ENCODE measurements at regions not wholly inside any gene's neighbourhood (a gene's known extent, or its start where the extent isn't known, plus 50 kb on each side); places are given as distances from the start of the nearest gene placed in this dataset.
A peak's percentile ranks its signal among the peaks of the same experiment; 100 is the strongest.

- Histone ChIP-seq H3K36me3 (ENCODE audit: insufficient read depth) (no peaks in the 10 kb centered on the region), H3K9ac (peak overlapping the region; percentile 43; the same call in 1 of the 2 replicates), H3K27ac (no peak overlapping the region), H3K4me3 (IDR thresholded peaks at IDR 0.05; ENCODE audit: insufficient read depth, low read depth, low read length) (no peak overlapping the region), H4K20me1 (ENCODE audit: insufficient read depth) (no peaks in the 10 kb centered on the region), H3K79me2 (ENCODE audit: insufficient read depth, low read depth) (no peaks in the 10 kb centered on the region), H2AFZ (ENCODE audit: low read depth) (peak overlapping the region; percentile 55; the same call in 1 of the 2 replicates), H3K27me3 (ENCODE audit: insufficient read depth, low read depth) (no peaks in the 10 kb centered on the region), H3K4me2 (peak overlapping the region; percentile 37), H3K4me1 (ENCODE audit: low read depth, poor library complexity, severe bottlenecking) (no peaks in the 10 kb centered on the region)
- no peak for TF ChIP-seq CTCF (conservative IDR thresholded peaks at IDR 0.05; ENCODE audit: low read depth, low read length)
Observed at GRCh38 chr16:66269617-66270332, 96.7 kb upstream of the CDH5 start.

- Histone ChIP-seq H4K20me1 (ENCODE audit: insufficient read depth) (no peaks in the 10 kb centered on the region), H3K36me3 (ENCODE audit: insufficient read depth) (no peaks in the 10 kb centered on the region), H3K4me2 (no peak overlapping the region), H3K79me2 (ENCODE audit: insufficient read depth, low read depth) (no peaks in the 10 kb centered on the region), H3K4me3 (IDR thresholded peaks at IDR 0.05; ENCODE audit: insufficient read depth, low read depth, low read length) (no peak overlapping the region), H2AFZ (ENCODE audit: low read depth) (no peak overlapping the region), H3K27me3 (ENCODE audit: insufficient read depth, low read depth) (no peaks in the 10 kb centered on the region), H3K4me1 (ENCODE audit: low read depth, poor library complexity, severe bottlenecking) (no peaks in the 10 kb centered on the region), H3K27ac (no peak overlapping the region), H3K9ac (no peak overlapping the region)
- TF ChIP-seq CTCF (conservative IDR thresholded peaks at IDR 0.05; ENCODE audit: low read depth, low read length), result no peak
Observed at GRCh38 chr16:66267292-66268014, 99.0 kb upstream of the CDH5 start.

GRCh38 chr16:66266436-66267291 lies 99.8 kb upstream of the CDH5 start:
- Histone ChIP-seq H3K27me3 (ENCODE audit: insufficient read depth, low read depth) (no peaks in the 10 kb centered on the region), H3K36me3 (ENCODE audit: insufficient read depth) (no peaks in the 10 kb centered on the region), H4K20me1 (ENCODE audit: insufficient read depth) (no peaks in the 10 kb centered on the region), H3K4me3 (IDR thresholded peaks at IDR 0.05; ENCODE audit: insufficient read depth, low read depth, low read length) (no peak overlapping the region), H3K4me2 (no peak overlapping the region), H3K4me1 (ENCODE audit: low read depth, poor library complexity, severe bottlenecking) (no peaks in the 10 kb centered on the region), H2AFZ (ENCODE audit: low read depth) (no peak overlapping the region), H3K27ac (no peak overlapping the region), H3K79me2 (ENCODE audit: insufficient read depth, low read depth) (no peaks in the 10 kb centered on the region), H3K9ac (no peak overlapping the region)
- no peak for TF ChIP-seq CTCF (conservative IDR thresholded peaks at IDR 0.05; ENCODE audit: low read depth, low read length)

- H3K4me3 ChIP-seq (IDR thresholded peaks at IDR 0.05; ENCODE audit: insufficient read depth, low read depth, low read length), result no peak overlapping the region
- no peak for TF ChIP-seq CTCF (conservative IDR thresholded peaks at IDR 0.05; ENCODE audit: low read depth, low read length)
- no peaks in the 10 kb centered on the region for H3K79me2 ChIP-seq (ENCODE audit: insufficient read depth, low read depth)
- no peak overlapping the region for H3K4me2 ChIP-seq
- no peak overlapping the region for H3K9ac ChIP-seq
- no peaks in the 10 kb centered on the region for H3K27me3 ChIP-seq (ENCODE audit: insufficient read depth, low read depth)
- no peaks in the 10 kb centered on the region for H3K4me1 ChIP-seq (ENCODE audit: low read depth, poor library complexity, severe bottlenecking)
- no peak overlapping the region for H2AFZ ChIP-seq (ENCODE audit: low read depth)
- H3K27ac ChIP-seq, result no peak overlapping the region
- no peaks in the 10 kb centered on the region for H4K20me1 ChIP-seq (ENCODE audit: insufficient read depth)
- H3K36me3 ChIP-seq (ENCODE audit: insufficient read depth), result no peaks in the 10 kb centered on the region
Observed at GRCh38 chr16:66265556-66266141, 100.8 kb upstream of the CDH5 start.
